GM12878 (cell line): ENCODE measurements at regions not wholly inside any gene's neighbourhood (a gene's known extent, or its start where the extent isn't known, plus 50 kb on each side); places are given as distances from the start of the nearest gene placed in this dataset.

Experiments
- ATAC-seq: fragments of 200-7000 bp; cut with Tn5 transposase; 3 replicates; pipeline ENCODE4 v1.9.1; 2020; ENCODE audit warnings: mild to moderate bottlenecking, moderate library complexity
- BruUV-seq: library from RNA; stranded (reverse); fragments of 400-500 nt; replicated peaks from 2 replicates; lab custom pipeline; 2021; lab: Mats Ljungman, UMichigan
- CTCF ChIA-PET: fragments of 300-600 bp; sonication (Branson Sonifier 250); formaldehyde crosslinking; extraction: SDS; loops from one replicate; lab custom pipeline; 2021; ENCODE audit warnings: inconsistent platforms; lab: Yijun Ruan, JAX
- POLR2A ChIA-PET: fragments of 350-600 bp; formaldehyde crosslinking; extraction: SDS; loops from one replicate; lab custom pipeline; 2021; ENCODE audit warnings: inconsistent platforms; lab: Charles Lee
- RAD21 ChIA-PET: fragments of 300-600 bp; sonication (Branson Sonifier 250); formaldehyde crosslinking; loops from one replicate; lab custom pipeline; 2023; ENCODE audit warnings: antibody characterized with exemption; ENCODE audit not compliant: unreplicated experiment; lab: Charles Lee
- SMC1A ChIA-PET: fragments of 300-600 bp; sonication (Branson Sonifier 250); formaldehyde crosslinking; loops from one replicate; lab custom pipeline; 2023; ENCODE audit not compliant: unreplicated experiment, uncharacterized antibody; lab: Charles Lee
- DNase-seq: peaks from one replicate; pipeline ENCODE4 v3.0.0-alpha.2; 2011; ENCODE audit warnings: low read depth, low spot score
- FAIRE-seq: peaks from 3 replicates; lab custom pipeline; 2011; peaks lifted over from hg19 to GRCh38; lab: Jason Lieb, UNC
- H2AFZ ChIP-seq: 2 replicates; pipeline ENCODE4 v1.6.0; 2011; ENCODE audit warnings: low read depth, low read length, control low read depth; ENCODE audit not compliant: control insufficient read depth
- H3K27ac ChIP-seq: 2 replicates; pipeline ENCODE4 v1.5.1; 2011; ENCODE audit warnings: control low read depth; ENCODE audit not compliant: control insufficient read depth, insufficient read depth
- H3K27me3 ChIP-seq, 2 experiments: replicated peaks in 1 of 2; 2 replicates each; pipeline versions ENCODE4 v1.6.0 to v1.6.1; 2011; ENCODE audit warnings: low read length in 1 of 2; ENCODE audit not compliant: control insufficient read depth in 2 of 2, insufficient read depth in 2 of 2
- H3K36me3 ChIP-seq, 2 experiments: 2 replicates each; pipeline ENCODE4 v1.5.1; 2011; ENCODE audit warnings: low read length in 1 of 2; ENCODE audit not compliant: control insufficient read depth in 2 of 2, insufficient read depth in 2 of 2
- H3K4me1 ChIP-seq: 2 replicates; pipeline ENCODE4 v1.6.1; 2011; ENCODE audit warnings: mild to moderate bottlenecking, low read length, moderate library complexity, mixed read lengths; ENCODE audit not compliant: control insufficient read depth, insufficient read depth
- H3K4me2 ChIP-seq: 2 replicates; pipeline ENCODE4 v1.6.0; 2011; ENCODE audit warnings: control low read depth; ENCODE audit not compliant: control insufficient read depth, insufficient read depth
- H3K4me3 ChIP-seq: fragments of 200-600 bp; sonication (generic); 2 replicates; pipeline ENCODE4 v1.5.1; 2016
- H3K79me2 ChIP-seq: 2 replicates; pipeline ENCODE4 v1.6.0; 2011; ENCODE audit warnings: low read length; ENCODE audit not compliant: control insufficient read depth, insufficient read depth
- H3K9ac ChIP-seq: 2 replicates; pipeline ENCODE4 v1.8.0; 2011; ENCODE audit warnings: low read length, control low read depth, mixed read lengths; ENCODE audit not compliant: control insufficient read depth, insufficient read depth
- H3K9me3 ChIP-seq: replicated peaks from 3 replicates; pipeline ENCODE4 v1.5.1; 2011; ENCODE audit warnings: mild to moderate bottlenecking, low read length; ENCODE audit not compliant: control insufficient read depth, insufficient read depth
- H4K20me1 ChIP-seq: 2 replicates; pipeline ENCODE4 v1.6.0; 2011; ENCODE audit not compliant: control insufficient read depth, insufficient read depth
- BRCA1 ChIP-seq: IDR thresholded peaks from 2 replicates; pipeline ENCODE4 v1.6.1; 2011; ENCODE audit warnings: low read depth, low read length, improper control_type of control experiment
- CBFB ChIP-seq: IDR thresholded peaks from 2 replicates; pipeline ENCODE4 v1.6.1; 2016; ENCODE audit warnings: antibody characterized with exemption, low read depth
- GATAD2B ChIP-seq: fragments of 450-650 bp; conservative IDR thresholded peaks from 2 replicates; pipeline ENCODE4 v1.6.1; 2017; ENCODE audit warnings: low read depth, mild to moderate bottlenecking, moderate library complexity
- NFIC ChIP-seq: IDR thresholded peaks from 2 replicates; pipeline ENCODE4 v1.6.1; 2012; ENCODE audit warnings: low read depth, mild to moderate bottlenecking, inconsistent platforms, low read length, moderate library complexity
- NR2C2 ChIP-seq: IDR thresholded peaks from 2 replicates; pipeline ENCODE4 v1.6.1; 2011; ENCODE audit warnings: borderline replicate concordance, low read depth; ENCODE audit not compliant: control insufficient read depth, insufficient read length
- POLR2AphosphoS5 ChIP-seq: IDR thresholded peaks from 2 replicates; pipeline ENCODE4 v1.6.1; 2011; ENCODE audit warnings: mild to moderate bottlenecking, low read length, inconsistent platforms
- RAD51 ChIP-seq: fragments of 450-650 bp; IDR thresholded peaks from 2 replicates; pipeline ENCODE4 v1.6.1; 2016; ENCODE audit warnings: moderate library complexity, mild to moderate bottlenecking, inconsistent platforms
- RELA ChIP-seq: fragments of 450-650 bp; IDR thresholded peaks from 2 replicates; pipeline ENCODE4 v1.8.0; 2014; ENCODE audit warnings: borderline replicate concordance; ENCODE audit not compliant: partially characterized antibody
- WGBS: methylation state at CpG from one replicate; pipeline ENCODE4 v1.1.6; 2016; ENCODE audit warnings: low lambda C conversion rate; ENCODE audit not compliant: insufficient replicate concordance, insufficient coverage; ENCODE audit errors: missing lambda C conversion rate; 5-methylcytosine and 5-hydroxymethylcytosine counted together
- in situ Hi-C: fragments of 300-500 bp; cut with MboI; formaldehyde crosslinking; loops from 9 replicates; pipeline ENCODE4 v1.14.3; 2018; ENCODE audit warnings: mixed read lengths
- intact Hi-C: fragments of 100-400 bp; cut with micrococcal nuclease; formaldehyde crosslinking; loops from one replicate; pipeline ENCODE4 v1.14.2; 2022; ENCODE audit not compliant: unreplicated experiment
- TF ChIP-seq, protein P1 (sequence below): fragments of 450-650 bp; IDR thresholded peaks from 2 replicates; pipeline ENCODE4 v1.6.1; 2017; ENCODE audit warnings: mild to moderate bottlenecking, low read depth, inconsistent platforms; ENCODE audit not compliant: poor library complexity, severe bottlenecking
- TF ChIP-seq, protein P2 (sequence below): IDR thresholded peaks from 2 replicates; pipeline ENCODE4 v1.6.1; 2011; ENCODE audit warnings: low read depth, low read length, improper control_type of control experiment, borderline replicate concordance
- TF ChIP-seq, protein P3 (sequence below): fragments of 150-350 bp; IDR thresholded peaks from 2 replicates; pipeline ENCODE4 v1.6.1; 2014; ENCODE audit warnings: mild to moderate bottlenecking, low read depth, low read length
- TF ChIP-seq, protein P4 (sequence below): fragments of 450-650 bp; formaldehyde crosslinking; IDR thresholded peaks from 2 replicates; pipeline ENCODE4 v1.4.0; 2020; ENCODE audit warnings: mild to moderate bottlenecking, moderate library complexity
- TF ChIP-seq, protein P5 (sequence below): IDR thresholded peaks from 2 replicates; pipeline ENCODE4 v1.6.1; 2012; ENCODE audit warnings: low read depth, low read length, improper control_type of control experiment

DNA sequence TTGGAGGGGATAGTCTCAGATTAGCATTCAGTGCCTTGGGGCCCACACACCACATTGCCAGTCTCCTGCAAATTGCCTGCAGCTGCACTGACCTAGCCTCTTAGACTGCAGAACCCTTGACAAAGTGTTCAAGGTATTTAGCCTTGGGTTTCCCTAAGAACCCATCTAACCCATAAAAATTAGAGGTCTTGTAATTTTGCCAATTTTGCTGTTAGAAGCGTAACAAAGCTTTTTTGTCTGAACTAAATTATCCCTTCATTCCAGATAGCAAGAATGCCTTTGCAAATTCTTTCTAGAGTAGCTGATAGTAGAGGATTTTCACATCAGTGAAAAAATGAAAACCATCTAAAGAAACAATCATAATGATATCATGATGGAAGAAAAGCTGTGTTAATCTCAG, 74.0 kb upstream of the CCNG1 start:
- no peak overlapping the region for H3K9ac ChIP-seq
- no peaks in the 10 kb centered on the region for H3K27me3 ChIP-seq
- ChIA-PET RAD21 (no interaction called here), CTCF (interaction anchor here (1.1 to 1.6 kb wide), 3 partner anchors 16 to 45 kb away, joined by 3 to 9 read pairs (median 5); no protein-coding TSS in a partner anchor), POLR2A (no interaction called here), SMC1A (interaction anchor here (1.1 to 1.2 kb wide), 2 partner anchors 12 to 19 kb away, joined by 3 read pairs; no protein-coding TSS in a partner anchor)
- WGBS: 52% methylated on average over 1 of the region's 1 CpG
- H4K20me1 ChIP-seq: no peaks in the 10 kb centered on the region
- H3K4me2 ChIP-seq: no peak overlapping the region
- H3K9me3 ChIP-seq: no peaks in the 10 kb centered on the region; the same call in 2 of the 3 replicates
- no peak for DNase-seq
- H3K4me1 ChIP-seq: no peaks in the 10 kb centered on the region
- no peak overlapping the region for H3K27ac ChIP-seq
- ATAC-seq: peak; percentile 29; the same call in 2 of the 3 replicates
- BruUV-seq: no TSS peak
- H2AFZ ChIP-seq: no peak overlapping the region
- TF ChIP-seq, protein P1, sequence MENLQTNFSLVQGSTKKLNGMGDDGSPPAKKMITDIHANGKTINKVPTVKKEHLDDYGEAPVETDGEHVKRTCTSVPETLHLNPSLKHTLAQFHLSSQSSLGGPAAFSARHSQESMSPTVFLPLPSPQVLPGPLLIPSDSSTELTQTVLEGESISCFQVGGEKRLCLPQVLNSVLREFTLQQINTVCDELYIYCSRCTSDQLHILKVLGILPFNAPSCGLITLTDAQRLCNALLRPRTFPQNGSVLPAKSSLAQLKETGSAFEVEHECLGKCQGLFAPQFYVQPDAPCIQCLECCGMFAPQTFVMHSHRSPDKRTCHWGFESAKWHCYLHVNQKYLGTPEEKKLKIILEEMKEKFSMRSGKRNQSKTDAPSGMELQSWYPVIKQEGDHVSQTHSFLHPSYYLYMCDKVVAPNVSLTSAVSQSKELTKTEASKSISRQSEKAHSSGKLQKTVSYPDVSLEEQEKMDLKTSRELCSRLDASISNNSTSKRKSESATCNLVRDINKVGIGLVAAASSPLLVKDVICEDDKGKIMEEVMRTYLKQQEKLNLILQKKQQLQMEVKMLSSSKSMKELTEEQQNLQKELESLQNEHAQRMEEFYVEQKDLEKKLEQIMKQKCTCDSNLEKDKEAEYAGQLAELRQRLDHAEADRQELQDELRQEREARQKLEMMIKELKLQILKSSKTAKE: no peak
- TF ChIP-seq, protein P2, sequence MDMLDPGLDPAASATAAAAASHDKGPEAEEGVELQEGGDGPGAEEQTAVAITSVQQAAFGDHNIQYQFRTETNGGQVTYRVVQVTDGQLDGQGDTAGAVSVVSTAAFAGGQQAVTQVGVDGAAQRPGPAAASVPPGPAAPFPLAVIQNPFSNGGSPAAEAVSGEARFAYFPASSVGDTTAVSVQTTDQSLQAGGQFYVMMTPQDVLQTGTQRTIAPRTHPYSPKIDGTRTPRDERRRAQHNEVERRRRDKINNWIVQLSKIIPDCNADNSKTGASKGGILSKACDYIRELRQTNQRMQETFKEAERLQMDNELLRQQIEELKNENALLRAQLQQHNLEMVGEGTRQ: no peak
- TF ChIP-seq, protein P3, sequence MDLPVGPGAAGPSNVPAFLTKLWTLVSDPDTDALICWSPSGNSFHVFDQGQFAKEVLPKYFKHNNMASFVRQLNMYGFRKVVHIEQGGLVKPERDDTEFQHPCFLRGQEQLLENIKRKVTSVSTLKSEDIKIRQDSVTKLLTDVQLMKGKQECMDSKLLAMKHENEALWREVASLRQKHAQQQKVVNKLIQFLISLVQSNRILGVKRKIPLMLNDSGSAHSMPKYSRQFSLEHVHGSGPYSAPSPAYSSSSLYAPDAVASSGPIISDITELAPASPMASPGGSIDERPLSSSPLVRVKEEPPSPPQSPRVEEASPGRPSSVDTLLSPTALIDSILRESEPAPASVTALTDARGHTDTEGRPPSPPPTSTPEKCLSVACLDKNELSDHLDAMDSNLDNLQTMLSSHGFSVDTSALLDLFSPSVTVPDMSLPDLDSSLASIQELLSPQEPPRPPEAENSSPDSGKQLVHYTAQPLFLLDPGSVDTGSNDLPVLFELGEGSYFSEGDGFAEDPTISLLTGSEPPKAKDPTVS: no peak
- TF ChIP-seq RELA: no peak
- no peak for TF ChIP-seq POLR2AphosphoS5
- no peak for TF ChIP-seq RAD51
- no peak for TF ChIP-seq CBFB
- no peak for TF ChIP-seq NR2C2
- no peak for TF ChIP-seq GATAD2B
- TF ChIP-seq NFIC: no peak
- no peak for TF ChIP-seq BRCA1
- TF ChIP-seq, protein P4, sequence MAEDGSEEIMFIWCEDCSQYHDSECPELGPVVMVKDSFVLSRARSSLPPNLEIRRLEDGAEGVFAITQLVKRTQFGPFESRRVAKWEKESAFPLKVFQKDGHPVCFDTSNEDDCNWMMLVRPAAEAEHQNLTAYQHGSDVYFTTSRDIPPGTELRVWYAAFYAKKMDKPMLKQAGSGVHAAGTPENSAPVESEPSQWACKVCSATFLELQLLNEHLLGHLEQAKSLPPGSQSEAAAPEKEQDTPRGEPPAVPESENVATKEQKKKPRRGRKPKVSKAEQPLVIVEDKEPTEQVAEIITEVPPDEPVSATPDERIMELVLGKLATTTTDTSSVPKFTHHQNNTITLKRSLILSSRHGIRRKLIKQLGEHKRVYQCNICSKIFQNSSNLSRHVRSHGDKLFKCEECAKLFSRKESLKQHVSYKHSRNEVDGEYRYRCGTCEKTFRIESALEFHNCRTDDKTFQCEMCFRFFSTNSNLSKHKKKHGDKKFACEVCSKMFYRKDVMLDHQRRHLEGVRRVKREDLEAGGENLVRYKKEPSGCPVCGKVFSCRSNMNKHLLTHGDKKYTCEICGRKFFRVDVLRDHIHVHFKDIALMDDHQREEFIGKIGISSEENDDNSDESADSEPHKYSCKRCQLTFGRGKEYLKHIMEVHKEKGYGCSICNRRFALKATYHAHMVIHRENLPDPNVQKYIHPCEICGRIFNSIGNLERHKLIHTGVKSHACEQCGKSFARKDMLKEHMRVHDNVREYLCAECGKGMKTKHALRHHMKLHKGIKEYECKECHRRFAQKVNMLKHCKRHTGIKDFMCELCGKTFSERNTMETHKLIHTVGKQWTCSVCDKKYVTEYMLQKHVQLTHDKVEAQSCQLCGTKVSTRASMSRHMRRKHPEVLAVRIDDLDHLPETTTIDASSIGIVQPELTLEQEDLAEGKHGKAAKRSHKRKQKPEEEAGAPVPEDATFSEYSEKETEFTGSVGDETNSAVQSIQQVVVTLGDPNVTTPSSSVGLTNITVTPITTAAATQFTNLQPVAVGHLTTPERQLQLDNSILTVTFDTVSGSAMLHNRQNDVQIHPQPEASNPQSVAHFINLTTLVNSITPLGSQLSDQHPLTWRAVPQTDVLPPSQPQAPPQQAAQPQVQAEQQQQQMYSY (CRISPR knock-in tag): no peak
- TF ChIP-seq, protein P5, sequence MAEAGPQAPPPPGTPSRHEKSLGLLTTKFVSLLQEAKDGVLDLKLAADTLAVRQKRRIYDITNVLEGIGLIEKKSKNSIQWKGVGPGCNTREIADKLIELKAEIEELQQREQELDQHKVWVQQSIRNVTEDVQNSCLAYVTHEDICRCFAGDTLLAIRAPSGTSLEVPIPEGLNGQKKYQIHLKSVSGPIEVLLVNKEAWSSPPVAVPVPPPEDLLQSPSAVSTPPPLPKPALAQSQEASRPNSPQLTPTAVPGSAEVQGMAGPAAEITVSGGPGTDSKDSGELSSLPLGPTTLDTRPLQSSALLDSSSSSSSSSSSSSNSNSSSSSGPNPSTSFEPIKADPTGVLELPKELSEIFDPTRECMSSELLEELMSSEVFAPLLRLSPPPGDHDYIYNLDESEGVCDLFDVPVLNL: no peak
- no peaks in the 10 kb centered on the region for H3K79me2 ChIP-seq
- intact Hi-C loops (no loop called here), in situ Hi-C loops (no loop called here)
- H3K36me3 ChIP-seq: no peaks in the 10 kb centered on the region
- no peak overlapping the region for H3K4me3 ChIP-seq
- no peak for FAIRE-seq
